ENCODE measurements at regions not wholly inside any gene's neighbourhood (a gene's known extent, or its start where the extent isn't known, plus 50 kb on each side); places are given as distances from the start of the nearest gene placed in this dataset.

GRCh38 chr2:41927581-41928264 lies 120.1 kb upstream of the PKDCC start:
- Mint-ChIP-seq H3K4me1 (ENCODE audit: low read depth) (no peaks in the 10 kb centered on the region), H3K27ac (no peak overlapping the region), H3K36me3 (ENCODE audit: insufficient read depth in 2 of 2) (peaks cover 0 to 2% of the 10 kb centered on the region in 2 donors), H3K27me3 (ENCODE audit: low read depth) (no peaks in the 10 kb centered on the region), H3K9me3 (peaks cover 1 to 2% of the 10 kb centered on the region in 2 donors), H3K4me3 (no peak overlapping the region)
- no peak for DNase-seq
- no peak for ATAC-seq (replicated peaks in 1 of 2)

- Mint-ChIP-seq H3K4me3 (no peak overlapping the region), H3K27me3 (ENCODE audit: low read depth) (peaks cover under 1% of the 10 kb centered on the region), H3K4me1 (ENCODE audit: low read depth) (no peaks in the 10 kb centered on the region), H3K9me3 (peaks cover 1 to 2% of the 10 kb centered on the region in 2 donors), H3K27ac (no peak overlapping the region), H3K36me3 (ENCODE audit: insufficient read depth in 2 of 2) (peaks cover 0 to 2% of the 10 kb centered on the region in 2 donors)
- DNase-seq (no peak), ATAC-seq (replicated peaks in 1 of 2) (no peak)
Measured at GRCh38 chr2:41928526-41928925, 119.3 kb upstream of the PKDCC start.

GRCh38 chr2:41930807-41931566 lies 116.8 kb upstream of the PKDCC start:
- ATAC-seq (replicated peaks in 1 of 2) = no peak
- Mint-ChIP-seq H3K27ac (no peak overlapping the region), H3K36me3 (ENCODE audit: insufficient read depth in 2 of 2) (no peaks in the 10 kb centered on the region), H3K9me3 (no peaks in the 10 kb centered on the region), H3K4me1 (ENCODE audit: low read depth) (no peaks in the 10 kb centered on the region), H3K4me3 (no peak overlapping the region), H3K27me3 (ENCODE audit: low read depth) (peaks cover 7% of the 10 kb centered on the region)
- DNase-seq = no peak

GRCh38 chr2:41932241-41933045 lies 115.4 kb upstream of the PKDCC start:
- H3K27me3 Mint-ChIP-seq (ENCODE audit: low read depth) = peaks cover 7% of the 10 kb centered on the region
- H3K4me1 Mint-ChIP-seq (ENCODE audit: low read depth) = no peaks in the 10 kb centered on the region
- no peaks in the 10 kb centered on the region for H3K9me3 Mint-ChIP-seq
- no peak overlapping the region for H3K4me3 Mint-ChIP-seq
- no peaks in the 10 kb centered on the region for H3K36me3 Mint-ChIP-seq (ENCODE audit: insufficient read depth in 2 of 2)
- no peak overlapping the region for H3K27ac Mint-ChIP-seq
- ATAC-seq (replicated peaks in 1 of 2) (no peak), DNase-seq (no peak)

GRCh38 chr2:41933046-41933420 lies 114.8 kb upstream of the PKDCC start:
- ATAC-seq (replicated peaks in 1 of 2) (no peak), DNase-seq (no peak)
- peaks cover 7% of the 10 kb centered on the region for H3K27me3 Mint-ChIP-seq (ENCODE audit: low read depth)
- no peak overlapping the region for H3K4me3 Mint-ChIP-seq
- no peaks in the 10 kb centered on the region for H3K9me3 Mint-ChIP-seq
- no peaks in the 10 kb centered on the region for H3K4me1 Mint-ChIP-seq (ENCODE audit: low read depth)
- H3K36me3 Mint-ChIP-seq (ENCODE audit: insufficient read depth in 2 of 2) = no peaks in the 10 kb centered on the region
- H3K27ac Mint-ChIP-seq = no peak overlapping the region

GRCh38 chr2:41933585-41934320 lies 114.1 kb upstream of the PKDCC start:
- no peak for DNase-seq
- Mint-ChIP-seq H3K9me3 (no peaks in the 10 kb centered on the region), H3K27ac (no peak overlapping the region), H3K4me1 (ENCODE audit: low read depth) (no peaks in the 10 kb centered on the region), H3K36me3 (ENCODE audit: insufficient read depth in 2 of 2) (no peaks in the 10 kb centered on the region), H3K4me3 (no peak overlapping the region), H3K27me3 (ENCODE audit: low read depth) (peaks cover 7% of the 10 kb centered on the region)
- no peak for ATAC-seq (replicated peaks in 1 of 2)

- no peak overlapping the region for H3K27ac Mint-ChIP-seq
- ATAC-seq (replicated peaks in 1 of 2) (no peak), DNase-seq (no peak)
- H3K4me3 Mint-ChIP-seq = no peak overlapping the region
- no peaks in the 10 kb centered on the region for H3K4me1 Mint-ChIP-seq (ENCODE audit: low read depth)
- H3K36me3 Mint-ChIP-seq (ENCODE audit: insufficient read depth in 2 of 2) = no peaks in the 10 kb centered on the region
- peaks cover 7% of the 10 kb centered on the region for H3K27me3 Mint-ChIP-seq (ENCODE audit: low read depth)
- H3K9me3 Mint-ChIP-seq = no peaks in the 10 kb centered on the region
Measured at GRCh38 chr2:41934329-41934958, 113.4 kb upstream of the PKDCC start.

GRCh38 chr2:41935002-41935401 lies 112.8 kb upstream of the PKDCC start:
- H3K27ac Mint-ChIP-seq = no peak overlapping the region
- H3K9me3 Mint-ChIP-seq = no peaks in the 10 kb centered on the region
- no peak for DNase-seq
- no peak overlapping the region for H3K4me3 Mint-ChIP-seq
- H3K27me3 Mint-ChIP-seq (ENCODE audit: low read depth) = peaks cover 7% of the 10 kb centered on the region
- ATAC-seq (replicated peaks in 1 of 2) = no peak
- H3K36me3 Mint-ChIP-seq (ENCODE audit: insufficient read depth in 2 of 2) = no peaks in the 10 kb centered on the region
- no peaks in the 10 kb centered on the region for H3K4me1 Mint-ChIP-seq (ENCODE audit: low read depth)

- no peaks in the 10 kb centered on the region for H3K36me3 Mint-ChIP-seq (ENCODE audit: insufficient read depth in 2 of 2)
- no peak for DNase-seq
- no peak overlapping the region for H3K4me3 Mint-ChIP-seq
- H3K27me3 Mint-ChIP-seq (ENCODE audit: low read depth) = peaks cover 7% of the 10 kb centered on the region
- no peaks in the 10 kb centered on the region for H3K9me3 Mint-ChIP-seq
- H3K4me1 Mint-ChIP-seq (ENCODE audit: low read depth) = no peaks in the 10 kb centered on the region
- no peak overlapping the region for H3K27ac Mint-ChIP-seq
- ATAC-seq (replicated peaks in 1 of 2) = no peak
Measured at GRCh38 chr2:41935825-41936224, 112.0 kb upstream of the PKDCC start.

GRCh38 chr2:41936771-41937463 lies 110.9 kb upstream of the PKDCC start:
- no peaks in the 10 kb centered on the region for H3K4me1 Mint-ChIP-seq (ENCODE audit: low read depth)
- ATAC-seq (replicated peaks in 1 of 2) (no peak), DNase-seq (no peak)
- H3K36me3 Mint-ChIP-seq (ENCODE audit: insufficient read depth in 2 of 2) = no peaks in the 10 kb centered on the region
- no peak overlapping the region for H3K27ac Mint-ChIP-seq
- no peak overlapping the region for H3K4me3 Mint-ChIP-seq
- peaks cover 7% of the 10 kb centered on the region for H3K27me3 Mint-ChIP-seq (ENCODE audit: low read depth)
- no peaks in the 10 kb centered on the region for H3K9me3 Mint-ChIP-seq

- DNase-seq (no peak), ATAC-seq (replicated peaks in 1 of 2) (no peak)
- H3K9me3 Mint-ChIP-seq = no peaks in the 10 kb centered on the region
- H3K27ac Mint-ChIP-seq = no peak overlapping the region
- no peak overlapping the region for H3K4me3 Mint-ChIP-seq
- H3K4me1 Mint-ChIP-seq (ENCODE audit: low read depth) = no peaks in the 10 kb centered on the region
- H3K36me3 Mint-ChIP-seq (ENCODE audit: insufficient read depth in 2 of 2) = no peaks in the 10 kb centered on the region
- peaks cover 7% of the 10 kb centered on the region for H3K27me3 Mint-ChIP-seq (ENCODE audit: low read depth)
Measured at GRCh38 chr2:41937464-41937906, 110.3 kb upstream of the PKDCC start.

All from activated T-cell treated with anti-CD3 and anti-CD28 coated beads, Interleukin-2, amount 50 U/mL, for 72 hours (primary cell).